HCT116 (cell line): ENCODE measurements at regions not wholly inside any gene's neighbourhood (a gene's known extent, or its start where the extent isn't known, plus 50 kb on each side); places are given as distances from the start of the nearest gene placed in this dataset.

Experiments
- ATAC-seq: fragments of 200-7000 bp; cut with Tn5 transposase; 2 replicates; pipeline ENCODE4 v1.9.1; 2020; ENCODE audit warnings: mild to moderate bottlenecking, moderate library complexity
- BruUV-seq: library from RNA; stranded (reverse); fragments of 400-500 nt; replicated peaks from 2 replicates; lab custom pipeline; 2021; lab: Mats Ljungman, UMichigan
- CTCF ChIA-PET: fragments of 300-600 bp; sonication (Branson Sonifier 250); formaldehyde crosslinking; loops from one replicate; lab custom pipeline; 2021; ENCODE audit warnings: antibody characterized with exemption; lab: Charles Lee
- POLR2A ChIA-PET: fragments of 300-600, 350-600 bp; sonication (Branson Sonifier 250); formaldehyde crosslinking; loops from one replicate; lab custom pipeline; 2021; ENCODE audit warnings: antibody characterized with exemption; lab: Charles Lee
- RAD21 ChIA-PET, 2 experiments: fragments of 300-600 bp; sonication (Branson Sonifier 250); formaldehyde crosslinking; loops; one replicate each; lab custom pipeline; 2023; ENCODE audit warnings: low total read pairs in 2 of 2; ENCODE audit not compliant: uncharacterized antibody in 2 of 2, unreplicated experiment in 2 of 2, low non-redundant PET in 1 of 2; lab: Charles Lee
- DNase-seq: peaks from one replicate; pipeline ENCODE4 v3.0.0-alpha.2; 2010; ENCODE audit warnings: low read depth, low spot score
- H2AFZ ChIP-seq: fragments of 200-600 bp; shearing (Covaris generic), sonication (generic); 2 replicates; pipeline ENCODE4 v1.6.1; 2017; ENCODE audit warnings: low read depth, mixed run types, mixed read lengths, antibody characterized with exemption, low read length; ENCODE audit not compliant: poor library complexity, severe bottlenecking
- H3K27ac ChIP-seq: 2 replicates; pipeline ENCODE4 v1.5.1; 2012; ENCODE audit warnings: low read depth, low read length
- H3K27me3 ChIP-seq: fragments of 200-600 bp; sonication (generic); 2 replicates; pipeline ENCODE4 v1.6.1; 2016; ENCODE audit warnings: mixed run types, low read length, mixed read lengths; ENCODE audit not compliant: insufficient read depth
- H3K36me3 ChIP-seq, 2 experiments: fragments of 200-500 bp in 1 of 2; fragments of 200-600 bp in 1 of 2; sonication (Bioruptor generic) in 1 of 2; sonication (generic) in 1 of 2; 2 replicates each; pipeline versions ENCODE4 v1.5.1 to v1.6.1; 2014 to 2016; ENCODE audit warnings: low read length in 2 of 2, inconsistent platforms in 1 of 2, mixed read lengths in 1 of 2, mixed run types in 1 of 2; ENCODE audit not compliant: insufficient read depth in 2 of 2, control insufficient read depth in 1 of 2
- H3K4me1 ChIP-seq, 2 experiments: fragments of 200-600 bp in 1 of 2; sonication (generic) in 1 of 2; 2 replicates each; pipeline versions ENCODE4 v1.5.1 to v1.6.1; 2012 to 2017; ENCODE audit warnings: low read length in 2 of 2, inconsistent platforms in 1 of 2, mild to moderate bottlenecking in 1 of 2, mixed read lengths in 1 of 2, mixed run types in 1 of 2, moderate library complexity in 1 of 2; ENCODE audit not compliant: insufficient read depth in 2 of 2, control insufficient read depth in 1 of 2
- H3K4me2 ChIP-seq: fragments of 200-600 bp; sonication (generic); 2 replicates; pipeline ENCODE4 v1.6.1; 2017; ENCODE audit warnings: mixed run types, low read length, mixed read lengths
- H3K4me3 ChIP-seq, 2 experiments: fragments of 200-600 bp in 1 of 2; sonication (generic) in 1 of 2; replicated peaks in 1 of 2; 2 replicates each; pipeline ENCODE4 v1.5.1; 2011 to 2016; ENCODE audit warnings: low read length in 2 of 2, control low read depth in 1 of 2, low read depth in 1 of 2, mild to moderate bottlenecking in 1 of 2, mixed read lengths in 1 of 2, mixed run types in 1 of 2
- H3K79me2 ChIP-seq: fragments of 200-600 bp; sonication (generic); 2 replicates; pipeline ENCODE4 v1.6.1; 2017; ENCODE audit warnings: mild to moderate bottlenecking, mixed run types, low read length, moderate library complexity, mixed read lengths; ENCODE audit not compliant: insufficient read depth
- H3K9ac ChIP-seq: fragments of 200-600 bp; sonication (generic); 2 replicates; pipeline ENCODE4 v1.6.1; 2016; ENCODE audit warnings: low read length, mixed read lengths
- H3K9me2 ChIP-seq: fragments of 200-600 bp; sonication (generic), shearing (Covaris generic); 2 replicates; pipeline ENCODE4 v1.6.1; 2017; ENCODE audit warnings: mixed run types, mild to moderate bottlenecking, moderate library complexity; ENCODE audit not compliant: insufficient read depth
- H3K9me3 ChIP-seq, 2 experiments: fragments of 200-500 bp in 1 of 2; fragments of 200-600 bp in 1 of 2; sonication (Bioruptor generic) in 1 of 2; sonication (generic) in 1 of 2; 2 replicates each; pipeline ENCODE4 v1.6.1; 2014 to 2017; ENCODE audit warnings: low read length in 2 of 2, mixed read lengths in 2 of 2, inconsistent platforms in 1 of 2, low read depth in 1 of 2, mild to moderate bottlenecking in 1 of 2, mixed run types in 1 of 2, moderate library complexity in 1 of 2; ENCODE audit not compliant: control insufficient read depth in 1 of 2, insufficient read depth in 1 of 2
- H4K20me1 ChIP-seq: fragments of 200-600 bp; sonication (generic), shearing (Covaris generic); 2 replicates; pipeline ENCODE4 v1.6.1; 2017; ENCODE audit warnings: mixed run types, mild to moderate bottlenecking, moderate library complexity; ENCODE audit not compliant: insufficient read depth
- CBX3 ChIP-seq: IDR thresholded peaks from 2 replicates; pipeline ENCODE4 v1.6.1; 2012; ENCODE audit warnings: low read depth
- EGR1 ChIP-seq: IDR thresholded peaks from 2 replicates; pipeline ENCODE4 v1.6.1; 2012; ENCODE audit warnings: low read depth
- ELF1 ChIP-seq: IDR thresholded peaks from 2 replicates; pipeline ENCODE4 v1.6.1; 2012; ENCODE audit warnings: low read depth, borderline replicate concordance
- EZH2phosphoT487 ChIP-seq: fragments of 200-600 bp; IDR thresholded peaks from 2 replicates; pipeline ENCODE4 v1.6.1; 2018; ENCODE audit warnings: antibody characterized with exemption, borderline replicate concordance
- JUND ChIP-seq: IDR thresholded peaks from 2 replicates; pipeline ENCODE4 v1.6.1; 2012
- POLR2A ChIP-seq: IDR thresholded peaks from 2 replicates; pipeline ENCODE4 v1.7.0; 2011; ENCODE audit warnings: borderline replicate concordance; ENCODE audit not compliant: insufficient read depth, insufficient read length; ENCODE audit errors: extremely low read depth
- RAD21 ChIP-seq: IDR thresholded peaks from 2 replicates; pipeline ENCODE4 v1.6.1; 2012; ENCODE audit warnings: low read depth, mild to moderate bottlenecking
- REST ChIP-seq: IDR thresholded peaks from 2 replicates; pipeline ENCODE4 v1.6.1; 2012; ENCODE audit warnings: low read depth
- SIN3A ChIP-seq: IDR thresholded peaks from 2 replicates; pipeline ENCODE4 v1.6.1; 2012; ENCODE audit warnings: low read depth
- SP1 ChIP-seq: IDR thresholded peaks from 2 replicates; pipeline ENCODE4 v1.6.1; 2012; ENCODE audit warnings: low read depth
- SRF ChIP-seq: IDR thresholded peaks from 2 replicates; pipeline ENCODE4 v1.6.1; 2012; ENCODE audit warnings: low read depth
- TCF7L2 ChIP-seq: IDR thresholded peaks from 2 replicates; pipeline ENCODE4 v1.7.0; 2011; ENCODE audit warnings: borderline replicate concordance, inconsistent platforms; ENCODE audit not compliant: insufficient read depth, insufficient read length; ENCODE audit errors: extremely low read depth
- YY1 ChIP-seq: IDR thresholded peaks from 2 replicates; pipeline ENCODE4 v1.6.1; 2011; ENCODE audit warnings: low read length, low read depth, moderate library complexity, mild to moderate bottlenecking; ENCODE audit not compliant: insufficient replicate concordance; ENCODE audit errors: extremely low read depth
- ZBTB33 ChIP-seq: IDR thresholded peaks from 2 replicates; pipeline ENCODE4 v1.6.1; 2011; ENCODE audit warnings: mild to moderate bottlenecking, low read length, moderate library complexity; ENCODE audit not compliant: insufficient replicate concordance; ENCODE audit errors: extremely low read depth
- intact Hi-C: fragments of 100-400 bp; cut with micrococcal nuclease; formaldehyde crosslinking; loops from 2 replicates; pipeline ENCODE4 v1.10.0; 2022

DNA sequence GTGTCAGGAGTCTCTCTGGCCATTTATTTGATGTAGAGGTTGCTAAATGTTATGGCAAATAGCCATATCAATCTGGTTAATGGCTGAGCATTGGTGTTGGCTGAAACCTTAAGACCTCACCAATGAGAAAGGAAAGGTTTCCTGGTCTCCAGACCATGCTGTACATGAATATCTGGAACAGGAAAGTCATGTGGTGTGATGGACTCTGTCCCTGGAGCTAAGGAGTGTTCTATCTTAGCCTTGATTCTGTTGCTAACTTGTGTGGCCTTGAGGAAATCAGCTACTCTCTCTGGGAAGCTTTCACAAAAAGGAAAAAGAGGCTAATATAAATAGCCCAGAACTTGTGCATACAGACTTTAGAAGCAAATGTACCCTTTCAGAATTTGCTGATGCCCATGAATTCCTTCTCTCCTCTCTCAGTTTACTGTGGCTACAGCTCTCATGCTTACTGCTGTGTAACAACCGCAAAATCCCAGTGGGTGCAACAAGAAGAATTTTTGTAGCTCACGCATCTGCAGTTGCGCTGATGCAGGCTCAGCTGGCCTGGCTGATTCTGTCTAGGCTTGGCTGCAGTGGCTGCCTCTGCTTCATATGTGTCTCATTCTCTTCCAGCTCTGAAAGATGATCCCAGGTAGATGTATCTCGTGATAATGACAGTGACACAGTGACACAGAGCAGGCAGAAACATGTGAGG, 287.5 kb downstream of the NPIPA8 start:
- H3K27me3 ChIP-seq = peaks cover 18% of the 10 kb centered on the region
- H3K4me3 ChIP-seq = no peak overlapping the region
- H3K9ac ChIP-seq = no peak overlapping the region
- H3K4me2 ChIP-seq = no peak overlapping the region
- no peaks in the 10 kb centered on the region for H3K36me3 ChIP-seq
- H3K4me1 ChIP-seq = no peaks in the 10 kb centered on the region
- CTCF ChIA-PET = no interaction called here
- intact Hi-C loops = no loop called here
- no TSS peak for BruUV-seq
- POLR2A ChIA-PET = no interaction called here
- H3K79me2 ChIP-seq = no peaks in the 10 kb centered on the region
- ATAC-seq = no peak
- no peak overlapping the region for H3K27ac ChIP-seq
- TF ChIP-seq ELF1 (no peak), REST (no peak), YY1 (no peak), SRF (no peak), SIN3A (no peak), SP1 (no peak), POLR2A (no peak), RAD21 (no peak), TCF7L2 (no peak), EZH2phosphoT487 (no peak), ZBTB33 (no peak), JUND (no peak), EGR1 (no peak), CBX3 (no peak)
- no peaks in the 10 kb centered on the region for H4K20me1 ChIP-seq
- no peaks in the 10 kb centered on the region for H3K9me3 ChIP-seq
- H3K9me2 ChIP-seq = no peaks in the 10 kb centered on the region
- RAD21 ChIA-PET = no interaction called here
- no peak for DNase-seq
- no peak overlapping the region for H2AFZ ChIP-seq
